ENCODE measurements at regions not wholly inside any gene's neighbourhood (a gene's known extent, or its start where the extent isn't known, plus 50 kb on each side); places are given as distances from the start of the nearest gene placed in this dataset.

DNA sequence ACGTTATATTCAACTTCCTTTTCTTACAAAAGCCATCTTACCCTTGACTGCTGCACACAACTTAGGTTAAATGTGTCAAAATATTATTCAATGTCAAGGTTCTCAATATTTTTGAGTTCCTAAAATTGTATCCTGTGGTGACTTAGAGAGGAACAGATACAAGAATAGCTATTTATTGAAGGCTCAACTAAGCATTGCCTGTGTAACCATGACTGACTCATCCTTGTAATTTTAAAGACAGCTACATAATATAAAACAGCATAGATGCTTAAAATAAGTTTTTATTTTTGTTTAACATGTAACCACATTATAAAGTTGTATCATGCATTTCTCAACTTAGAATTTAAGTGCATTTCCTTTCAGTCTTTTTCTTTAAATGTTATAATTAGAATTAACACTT is 312.9 kb upstream of the RGMB start:
- Histone ChIP-seq H3K27me3 (no peaks in the 10 kb centered on the region), H3K36me3 (no peaks in the 10 kb centered on the region), H3K9me3 (no peaks in the 10 kb centered on the region), H3K4me1 (peaks cover 0 to 2% (median 0%) of the 10 kb centered on the region in 4 donors), H3K27ac (replicated peaks in 1 of 4) (no peak overlapping the region), H3K4me3 (no peak overlapping the region)
- no peak for DNase-seq (ENCODE audit: extremely low spot score)
- intact Hi-C loops (cut with DNase I): no loop called here
- no peak for TF ChIP-seq POLR2A (IDR thresholded peaks at IDR 0.05; ENCODE audit: low read depth)
- no peak for TF ChIP-seq EP300 (IDR thresholded peaks at IDR 0.05)
- TF ChIP-seq POLR2AphosphoS5 (IDR thresholded peaks at IDR 0.05): no peak
- TF ChIP-seq, protein P1, sequence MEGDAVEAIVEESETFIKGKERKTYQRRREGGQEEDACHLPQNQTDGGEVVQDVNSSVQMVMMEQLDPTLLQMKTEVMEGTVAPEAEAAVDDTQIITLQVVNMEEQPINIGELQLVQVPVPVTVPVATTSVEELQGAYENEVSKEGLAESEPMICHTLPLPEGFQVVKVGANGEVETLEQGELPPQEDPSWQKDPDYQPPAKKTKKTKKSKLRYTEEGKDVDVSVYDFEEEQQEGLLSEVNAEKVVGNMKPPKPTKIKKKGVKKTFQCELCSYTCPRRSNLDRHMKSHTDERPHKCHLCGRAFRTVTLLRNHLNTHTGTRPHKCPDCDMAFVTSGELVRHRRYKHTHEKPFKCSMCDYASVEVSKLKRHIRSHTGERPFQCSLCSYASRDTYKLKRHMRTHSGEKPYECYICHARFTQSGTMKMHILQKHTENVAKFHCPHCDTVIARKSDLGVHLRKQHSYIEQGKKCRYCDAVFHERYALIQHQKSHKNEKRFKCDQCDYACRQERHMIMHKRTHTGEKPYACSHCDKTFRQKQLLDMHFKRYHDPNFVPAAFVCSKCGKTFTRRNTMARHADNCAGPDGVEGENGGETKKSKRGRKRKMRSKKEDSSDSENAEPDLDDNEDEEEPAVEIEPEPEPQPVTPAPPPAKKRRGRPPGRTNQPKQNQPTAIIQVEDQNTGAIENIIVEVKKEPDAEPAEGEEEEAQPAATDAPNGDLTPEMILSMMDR (IDR thresholded peaks at IDR 0.05): no peak
- WGBS: 76% methylated on average over 1 of the region's 1 CpG

DNA sequence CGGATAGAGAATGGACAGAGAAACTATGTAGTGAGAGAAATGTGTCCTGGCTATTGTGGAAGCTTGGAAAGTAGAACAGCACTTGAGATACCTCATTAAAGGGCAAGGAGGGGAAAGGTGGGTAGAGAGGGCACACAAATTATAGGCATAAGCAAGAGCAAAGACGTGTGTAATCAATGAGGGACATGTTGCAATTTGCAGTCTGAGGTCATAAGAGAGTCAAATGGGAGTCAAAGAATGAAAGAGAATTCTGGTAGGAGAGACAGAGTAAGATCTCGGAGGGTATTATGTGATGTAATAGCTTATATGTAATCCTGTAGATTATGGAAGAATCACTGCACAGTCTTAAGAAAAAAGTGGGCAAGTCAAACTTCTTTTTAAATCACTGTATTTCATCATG is 312.0 kb upstream of the RGMB start:
- H3K4me1 ChIP-seq: no peaks in the 10 kb centered on the region
- H3K4me3 ChIP-seq: no peak overlapping the region
- TF ChIP-seq, protein P1 (IDR thresholded peaks at IDR 0.05): no peak
- no peak for TF ChIP-seq POLR2AphosphoS5 (IDR thresholded peaks at IDR 0.05)
- no peak for TF ChIP-seq EP300 (IDR thresholded peaks at IDR 0.05)
- no peak for TF ChIP-seq POLR2A (IDR thresholded peaks at IDR 0.05; ENCODE audit: low read depth)
- no peak for DNase-seq (ENCODE audit: extremely low spot score)
- intact Hi-C loops (cut with DNase I): no loop called here
- H3K27me3 ChIP-seq: no peaks in the 10 kb centered on the region
- no peaks in the 10 kb centered on the region for H3K9me3 ChIP-seq
- no peak overlapping the region for H3K27ac ChIP-seq (replicated peaks in 1 of 4)
- 87% methylated on average over 3 of the region's 3 CpGs for WGBS
- no peaks in the 10 kb centered on the region for H3K36me3 ChIP-seq

DNA sequence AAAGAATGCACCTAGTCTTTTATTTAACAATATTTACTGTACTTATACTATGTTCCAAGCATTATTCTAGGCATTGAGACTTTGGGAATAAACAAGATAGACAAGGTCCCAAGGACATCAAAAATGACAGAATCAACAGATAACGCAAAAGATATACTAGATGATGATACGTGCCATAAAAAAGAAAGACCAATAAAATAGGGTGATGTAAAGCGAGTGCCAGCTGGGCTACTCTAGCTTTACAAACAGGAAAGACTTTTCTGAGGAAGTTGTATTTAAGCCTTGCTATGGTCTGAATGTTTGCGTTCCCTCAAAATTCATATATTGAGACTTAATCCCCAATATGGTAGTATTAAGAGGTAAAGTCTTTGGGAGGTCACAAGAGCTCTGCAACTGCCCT is 310.2 kb upstream of the RGMB start:
- 96% methylated on average over 4 of the region's 4 CpGs for WGBS
- intact Hi-C loops (cut with DNase I): no loop called here
- H3K4me1 ChIP-seq: no peaks in the 10 kb centered on the region
- no peak overlapping the region for H3K4me3 ChIP-seq
- no peaks in the 10 kb centered on the region for H3K9me3 ChIP-seq
- H3K36me3 ChIP-seq: no peaks in the 10 kb centered on the region
- H3K27ac ChIP-seq (replicated peaks in 1 of 4): no peak overlapping the region
- no peak for DNase-seq (ENCODE audit: extremely low spot score)
- TF ChIP-seq POLR2AphosphoS5 (IDR thresholded peaks at IDR 0.05) (no peak), EP300 (IDR thresholded peaks at IDR 0.05) (no peak), POLR2A (IDR thresholded peaks at IDR 0.05; ENCODE audit: low read depth) (no peak)
- TF ChIP-seq, protein P1 (IDR thresholded peaks at IDR 0.05): no peak
- no peaks in the 10 kb centered on the region for H3K27me3 ChIP-seq

DNA sequence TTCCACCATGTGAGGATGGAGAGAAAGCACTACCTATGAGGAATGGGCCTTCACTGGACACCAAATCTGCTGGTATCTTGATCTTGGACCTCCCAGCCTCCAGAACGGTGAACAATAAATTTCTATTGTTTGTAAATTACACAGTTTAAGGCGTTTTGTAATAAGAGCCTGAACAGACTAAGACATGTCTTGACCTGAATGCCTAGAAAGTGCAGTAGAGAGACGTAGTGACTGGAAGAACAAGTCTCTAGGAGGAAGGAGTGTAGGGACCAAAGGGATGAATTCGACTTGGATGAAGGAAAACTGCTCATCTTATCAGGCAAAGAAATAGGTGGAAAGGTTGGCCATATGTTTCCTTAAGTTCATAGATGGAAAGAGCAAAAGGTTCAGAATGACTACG is 309.8 kb upstream of the RGMB start:
- TF ChIP-seq POLR2AphosphoS5 (IDR thresholded peaks at IDR 0.05) (no peak), POLR2A (IDR thresholded peaks at IDR 0.05; ENCODE audit: low read depth) (no peak), EP300 (IDR thresholded peaks at IDR 0.05) (no peak)
- TF ChIP-seq, protein P1 (IDR thresholded peaks at IDR 0.05): no peak
- intact Hi-C loops (cut with DNase I): no loop called here
- WGBS: 85% methylated on average over 5 of the region's 5 CpGs

DNA sequence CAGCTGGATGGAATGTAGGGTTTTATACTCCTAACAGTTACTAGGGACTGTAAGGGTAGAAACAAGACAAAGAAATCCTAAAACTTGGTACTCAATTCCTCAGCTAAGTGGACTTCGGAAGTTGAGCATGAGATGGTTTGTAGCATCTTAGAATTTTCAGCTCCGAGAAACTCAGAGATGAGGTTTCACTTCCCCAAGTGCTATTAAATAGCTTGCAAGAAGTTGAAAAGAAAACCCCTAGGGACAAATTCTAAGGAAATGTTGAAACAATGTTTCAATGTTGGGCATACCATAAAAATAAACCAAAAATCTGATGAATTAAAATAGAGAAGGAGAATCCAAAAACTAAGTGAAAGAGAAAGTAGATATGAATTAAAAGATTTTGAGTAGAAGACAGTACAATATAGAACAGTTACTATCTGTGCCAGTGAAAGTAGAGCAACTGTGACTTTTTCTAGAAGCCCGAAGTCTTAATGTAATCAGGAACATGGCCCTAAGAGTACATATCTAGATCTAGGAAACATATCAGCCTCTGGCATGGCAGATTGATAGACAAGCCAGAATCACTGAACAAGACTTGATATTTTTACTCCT is 308.6 kb upstream of the RGMB start:
- H3K36me3 ChIP-seq: no peaks in the 10 kb centered on the region
- no peaks in the 10 kb centered on the region for H3K4me1 ChIP-seq
- H3K4me3 ChIP-seq: no peak overlapping the region
- H3K27ac ChIP-seq (replicated peaks in 1 of 4): no peak overlapping the region
- TF ChIP-seq EP300 (IDR thresholded peaks at IDR 0.05) (no peak), POLR2A (IDR thresholded peaks at IDR 0.05; ENCODE audit: low read depth) (no peak), POLR2AphosphoS5 (IDR thresholded peaks at IDR 0.05) (no peak)
- TF ChIP-seq, protein P1 (IDR thresholded peaks at IDR 0.05): no peak
- H3K9me3 ChIP-seq: no peaks in the 10 kb centered on the region
- no peaks in the 10 kb centered on the region for H3K27me3 ChIP-seq
- no peak for DNase-seq (ENCODE audit: extremely low spot score)
- intact Hi-C loops (cut with DNase I): no loop called here
- WGBS: 84% methylated on average over 3 of the region's 3 CpGs

More for the DNA sequence above, 309.8 kb upstream of the RGMB start:
- DNase-seq (ENCODE audit: extremely low spot score): no peak
- H3K36me3 ChIP-seq: no peaks in the 10 kb centered on the region
- no peaks in the 10 kb centered on the region for H3K4me1 ChIP-seq
- no peaks in the 10 kb centered on the region for H3K27me3 ChIP-seq
- H3K9me3 ChIP-seq: no peaks in the 10 kb centered on the region
- H3K4me3 ChIP-seq: no peak overlapping the region
- no peak overlapping the region for H3K27ac ChIP-seq (replicated peaks in 1 of 4)
